SK-N-MC (cell line): ENCODE measurements at regions not wholly inside any gene's neighbourhood (a gene's known extent, or its start where the extent isn't known, plus 50 kb on each side); places are given as distances from the start of the nearest gene placed in this dataset.

Source experiments
- EZH2 ChIP-seq: fragments of 200-600 bp; sonication (generic); IDR thresholded peaks from one replicate; pipeline ENCODE4 v1.6.1; 2017; ENCODE audit warnings: antibody characterized with exemption
- FOXP2 ChIP-seq: optimal IDR thresholded peaks from 2 replicates; pipeline ENCODE3; 2011; ENCODE audit warnings: mild to moderate bottlenecking, moderate library complexity; ENCODE audit not compliant: insufficient read depth; ENCODE audit errors: extremely low read length, control extremely low read depth
- POLR2AphosphoS5 ChIP-seq: IDR thresholded peaks from 2 replicates; pipeline ENCODE4 v1.6.1; 2012; ENCODE audit warnings: mild to moderate bottlenecking, low read depth, low read length, borderline replicate concordance

GRCh38 chr5:171627936-171628632 lies 157.5 kb upstream of the SMIM23 start:
- TF ChIP-seq EZH2 (no peak), POLR2AphosphoS5 (no peak), FOXP2 (no peak)
